ENCODE measurements at regions not wholly inside any gene's neighbourhood (a gene's known extent, or its start where the extent isn't known, plus 50 kb on each side); places are given as distances from the start of the nearest gene placed in this dataset.

DNA sequence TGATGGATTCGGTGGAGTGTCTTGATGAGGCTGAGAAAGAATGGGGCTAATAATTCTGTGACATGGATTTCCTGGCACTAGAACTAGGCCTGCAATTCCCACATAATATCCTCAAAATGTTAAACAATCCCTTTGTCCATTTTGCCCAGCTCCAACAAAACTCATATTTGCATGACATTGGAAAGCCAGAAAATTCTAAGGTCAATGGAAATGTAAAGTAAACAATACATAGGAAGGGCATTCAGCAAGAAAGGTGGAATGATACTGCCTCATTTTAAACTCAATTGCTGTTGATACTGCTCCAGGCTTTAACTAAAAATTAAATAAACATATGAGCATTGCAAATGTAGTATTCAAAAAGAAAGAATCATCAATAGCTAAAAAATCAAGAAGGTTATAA lies 434.8 kb upstream of the SLC8A1 start:
- no peak for DNase-seq (ENCODE audit: low read depth in 2 of 2)
- TF ChIP-seq, protein P1, sequence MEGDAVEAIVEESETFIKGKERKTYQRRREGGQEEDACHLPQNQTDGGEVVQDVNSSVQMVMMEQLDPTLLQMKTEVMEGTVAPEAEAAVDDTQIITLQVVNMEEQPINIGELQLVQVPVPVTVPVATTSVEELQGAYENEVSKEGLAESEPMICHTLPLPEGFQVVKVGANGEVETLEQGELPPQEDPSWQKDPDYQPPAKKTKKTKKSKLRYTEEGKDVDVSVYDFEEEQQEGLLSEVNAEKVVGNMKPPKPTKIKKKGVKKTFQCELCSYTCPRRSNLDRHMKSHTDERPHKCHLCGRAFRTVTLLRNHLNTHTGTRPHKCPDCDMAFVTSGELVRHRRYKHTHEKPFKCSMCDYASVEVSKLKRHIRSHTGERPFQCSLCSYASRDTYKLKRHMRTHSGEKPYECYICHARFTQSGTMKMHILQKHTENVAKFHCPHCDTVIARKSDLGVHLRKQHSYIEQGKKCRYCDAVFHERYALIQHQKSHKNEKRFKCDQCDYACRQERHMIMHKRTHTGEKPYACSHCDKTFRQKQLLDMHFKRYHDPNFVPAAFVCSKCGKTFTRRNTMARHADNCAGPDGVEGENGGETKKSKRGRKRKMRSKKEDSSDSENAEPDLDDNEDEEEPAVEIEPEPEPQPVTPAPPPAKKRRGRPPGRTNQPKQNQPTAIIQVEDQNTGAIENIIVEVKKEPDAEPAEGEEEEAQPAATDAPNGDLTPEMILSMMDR (IDR thresholded peaks at IDR 0.05; ENCODE audit: low read depth, low read length), result no peak
- no peak overlapping the region for H3K4me3 ChIP-seq (replicated peaks in 1 of 2; ENCODE audit: low read depth in 2 of 2, low read length in 2 of 2)

DNA sequence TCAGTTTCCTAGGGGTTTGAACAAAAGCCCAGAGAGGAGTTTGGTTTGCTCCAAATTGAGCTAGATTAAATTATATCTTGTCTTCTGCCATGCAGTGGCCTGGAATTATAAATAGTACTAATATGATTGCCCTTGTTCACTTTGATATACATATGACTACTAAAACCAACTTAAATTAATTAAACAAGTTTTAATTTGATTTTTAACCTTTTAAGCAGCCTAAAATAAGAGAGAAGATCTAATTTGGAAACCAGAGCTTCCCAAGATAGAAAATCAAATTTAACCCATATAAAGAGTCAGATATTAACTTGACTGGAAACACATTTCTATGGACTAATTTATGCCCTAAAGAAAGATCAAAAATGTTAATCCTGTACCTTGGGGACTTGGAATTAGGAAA lies 444.5 kb upstream of the SLC8A1 start:
- DNase-seq (ENCODE audit: low read depth in 2 of 2), result no peak
- TF ChIP-seq, protein P1 (IDR thresholded peaks at IDR 0.05; ENCODE audit: low read depth, low read length), result no peak
- H3K4me3 ChIP-seq (replicated peaks in 1 of 2; ENCODE audit: low read depth in 2 of 2, low read length in 2 of 2), result no peak overlapping the region

DNA sequence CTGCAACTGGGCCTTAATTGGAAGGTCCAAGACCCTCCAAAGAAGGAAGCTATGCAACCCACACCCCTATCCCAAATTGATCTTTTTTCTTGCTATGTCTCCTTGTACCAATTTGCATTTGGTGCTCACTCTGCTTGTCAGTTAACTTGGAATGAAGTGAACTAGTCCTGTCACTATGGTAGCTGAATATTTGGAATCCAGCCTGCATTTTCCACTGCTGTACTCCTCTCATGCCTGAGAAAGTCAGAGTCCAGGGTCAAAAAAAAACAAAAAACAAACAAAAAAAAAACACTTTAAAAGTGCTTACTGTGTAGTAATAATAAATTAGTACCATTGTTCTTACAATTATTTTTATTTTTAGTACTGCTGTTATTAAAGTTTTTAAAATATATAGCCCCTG lies 462.8 kb upstream of the SLC8A1 start:
- no peak for DNase-seq (ENCODE audit: low read depth in 2 of 2)
- H3K4me3 ChIP-seq (replicated peaks in 1 of 2; ENCODE audit: low read depth in 2 of 2, low read length in 2 of 2), result no peak overlapping the region
- TF ChIP-seq, protein P1 (IDR thresholded peaks at IDR 0.05; ENCODE audit: low read depth, low read length), result no peak

DNA sequence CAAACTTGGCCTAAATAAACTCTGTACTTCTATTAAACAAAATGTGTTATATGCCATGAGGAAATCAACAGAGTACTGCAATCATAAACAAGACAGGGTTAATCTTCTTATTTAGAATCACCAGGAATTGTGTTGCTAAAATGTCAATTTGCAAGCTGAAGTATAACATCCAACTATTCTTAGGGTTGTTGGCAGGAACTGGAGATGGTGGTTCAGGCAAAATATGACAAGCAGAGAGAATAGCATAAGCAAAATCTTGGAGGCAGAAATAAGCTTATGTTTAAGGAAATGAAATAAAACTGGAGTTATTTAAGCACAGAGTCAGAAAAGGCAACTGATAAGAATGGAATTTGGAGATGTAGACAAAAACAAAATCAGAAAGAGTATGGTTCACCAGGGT lies 463.8 kb upstream of the SLC8A1 start:
- H3K4me3 ChIP-seq (replicated peaks in 1 of 2; ENCODE audit: low read depth in 2 of 2, low read length in 2 of 2), result no peak overlapping the region
- TF ChIP-seq, protein P1 (IDR thresholded peaks at IDR 0.05; ENCODE audit: low read depth, low read length), result no peak
- DNase-seq (ENCODE audit: low read depth in 2 of 2), result no peak

DNA sequence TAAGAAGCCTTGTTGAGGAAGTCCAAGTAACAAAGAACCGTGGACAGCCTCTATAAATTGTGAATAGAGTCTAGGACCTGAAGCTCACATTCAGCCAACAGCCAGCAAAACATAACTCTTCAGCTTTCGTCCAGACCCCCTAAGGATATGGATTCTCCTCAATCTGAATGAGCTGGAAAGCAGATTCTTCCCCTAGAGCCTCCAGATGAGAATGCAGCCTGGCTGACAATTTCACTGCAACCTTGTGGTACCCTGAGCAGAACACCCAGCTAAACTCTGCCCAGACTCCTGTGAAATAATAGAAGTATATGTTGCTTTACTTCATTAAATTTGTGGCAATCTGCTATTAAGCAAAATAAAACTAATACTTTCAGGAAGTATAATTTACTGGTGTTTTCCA lies 483.5 kb upstream of the SLC8A1 start:
- DNase-seq (ENCODE audit: low read depth in 2 of 2), result no peak
- TF ChIP-seq, protein P1 (IDR thresholded peaks at IDR 0.05; ENCODE audit: low read depth, low read length), result no peak
- H3K4me3 ChIP-seq (replicated peaks in 1 of 2; ENCODE audit: low read depth in 2 of 2, low read length in 2 of 2), result no peak overlapping the region

DNA sequence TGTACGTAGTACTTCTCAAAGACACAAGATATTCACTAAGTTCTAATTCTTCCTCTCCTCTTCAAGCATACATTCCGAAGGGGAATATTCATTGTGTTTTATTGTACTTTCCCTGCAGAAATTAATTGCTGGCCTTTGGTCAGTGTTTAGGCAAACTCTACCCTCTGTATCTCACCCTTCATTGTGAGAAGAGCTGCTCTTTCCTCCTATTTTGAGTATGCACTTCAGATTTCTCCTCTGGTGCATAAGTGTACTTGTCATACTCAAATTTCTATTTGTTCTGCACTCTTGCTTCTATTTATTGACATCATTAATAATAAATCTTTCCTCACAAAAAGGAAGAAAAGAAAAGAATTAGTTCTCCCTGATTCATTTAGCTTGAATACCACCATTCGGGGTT lies 485.4 kb upstream of the SLC8A1 start:
- DNase-seq (ENCODE audit: low read depth in 2 of 2), result no peak
- TF ChIP-seq, protein P1 (IDR thresholded peaks at IDR 0.05; ENCODE audit: low read depth, low read length), result no peak

DNA sequence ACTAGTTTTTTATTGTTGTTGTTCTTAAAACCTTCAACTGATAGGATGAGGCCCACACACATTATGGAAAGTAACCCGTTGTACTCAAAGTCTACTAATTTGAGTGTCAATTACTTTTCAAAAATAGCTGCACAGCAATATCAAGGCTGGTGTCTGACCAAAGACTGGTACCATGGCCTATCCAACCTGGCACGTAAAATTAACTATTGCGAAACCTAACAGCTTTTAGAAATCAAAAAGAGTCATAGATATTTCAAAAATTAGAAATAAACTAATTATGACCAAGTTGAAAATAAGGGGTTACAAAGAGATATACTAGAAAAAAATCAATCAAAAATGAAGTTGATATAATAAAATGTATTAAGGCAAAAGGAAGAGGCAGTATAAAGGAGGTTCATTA lies 501.5 kb upstream of the SLC8A1 start:
- TF ChIP-seq, protein P1 (IDR thresholded peaks at IDR 0.05; ENCODE audit: low read depth, low read length), result no peak
- H3K4me3 ChIP-seq (replicated peaks in 1 of 2; ENCODE audit: low read depth in 2 of 2, low read length in 2 of 2), result no peak overlapping the region
- DNase-seq (ENCODE audit: low read depth in 2 of 2), result no peak

More for the DNA sequence above, 485.4 kb upstream of the SLC8A1 start:
- no peak overlapping the region for H3K4me3 ChIP-seq (replicated peaks in 1 of 2; ENCODE audit: low read depth in 2 of 2, low read length in 2 of 2)

Data from cardiac fibroblast (primary cell).